PC-3 (cell line): ENCODE measurements at regions not wholly inside any gene's neighbourhood (a gene's known extent, or its start where the extent isn't known, plus 50 kb on each side); places are given as distances from the start of the nearest gene placed in this dataset.

Experiments
- ATAC-seq: fragments of 200-7000 bp; cut with Tn5 transposase; 2 replicates; pipeline ENCODE4 v1.9.1; 2020; ENCODE audit warnings: mild to moderate bottlenecking, moderate library complexity
- BruUV-seq: library from RNA; stranded (reverse); fragments of 400-500 nt; replicated peaks from 2 replicates; lab custom pipeline; 2021; lab: Mats Ljungman, UMichigan
- CTCF ChIA-PET: fragments of 300-600 bp; sonication (Branson Sonifier 250); formaldehyde crosslinking; loops from one replicate; lab custom pipeline; 2022; ENCODE audit warnings: antibody characterized with exemption; lab: Charles Lee
- POLR2A ChIA-PET: fragments of 300-600 bp; sonication (Branson Sonifier 250); formaldehyde crosslinking; loops from one replicate; lab custom pipeline; 2022; ENCODE audit warnings: antibody characterized with exemption; ENCODE audit not compliant: unreplicated experiment; lab: Charles Lee
- DNase-seq: peaks from one replicate; pipeline ENCODE4 v3.0.0-alpha.2; 2015
- H2AFZ ChIP-seq: fragments of 300-600 bp; sonication (generic); 2 replicates; pipeline ENCODE4 v1.6.0; 2016; ENCODE audit warnings: antibody characterized with exemption, low read length
- H3F3A ChIP-seq: fragments of 300-600 bp; sonication (generic); one replicate; pipeline ENCODE4 v1.6.0; 2017; ENCODE audit warnings: antibody characterized with exemption, low read length, control low read depth, mild to moderate bottlenecking; ENCODE audit not compliant: unreplicated experiment
- H3K27ac ChIP-seq: fragments of 300-600 bp; sonication (generic); 2 replicates; pipeline ENCODE4 v1.5.1; 2016; ENCODE audit warnings: mild to moderate bottlenecking, low read length
- H3K27me3 ChIP-seq: fragments of 300-600 bp; sonication (generic); 2 replicates; pipeline ENCODE4 v1.6.1; 2016; ENCODE audit warnings: low read length, mixed read lengths
- H3K36me3 ChIP-seq: fragments of 300-600 bp; sonication (generic); 2 replicates; pipeline ENCODE4 v1.6.1; 2016; ENCODE audit warnings: low read depth, mixed run types, low read length, mixed read lengths
- H3K4me1 ChIP-seq: fragments of 300-600 bp; sonication (generic); 2 replicates; pipeline ENCODE4 v1.5.1; 2016; ENCODE audit warnings: low read length; ENCODE audit not compliant: insufficient read depth
- H3K4me2 ChIP-seq: fragments of 300-600 bp; sonication (generic); 2 replicates; pipeline ENCODE4 v1.6.0; 2016; ENCODE audit warnings: low read length
- H3K4me3 ChIP-seq: fragments of 300-600 bp; sonication (generic); 2 replicates; pipeline ENCODE4 v1.5.1; 2016; ENCODE audit warnings: mild to moderate bottlenecking, low read length, mixed read lengths
- H3K79me2 ChIP-seq: fragments of 300-600 bp; sonication (generic); 2 replicates; pipeline ENCODE4 v1.6.1; 2017; ENCODE audit warnings: low read length, mixed read lengths
- H3K9ac ChIP-seq: fragments of 300-600 bp; sonication (generic); 2 replicates; pipeline ENCODE4 v1.6.0; 2016; ENCODE audit warnings: mild to moderate bottlenecking, low read length
- H3K9me2 ChIP-seq: fragments of 300-600 bp; sonication (generic); replicated peaks from 2 replicates; pipeline ENCODE4 v1.6.1; 2016; ENCODE audit warnings: mixed run types, low read length, mixed read lengths
- H3K9me3 ChIP-seq: fragments of 300-600 bp; sonication (generic); 2 replicates; pipeline ENCODE4 v1.6.1; 2016; ENCODE audit warnings: low read length, mixed read lengths
- H4K20me1 ChIP-seq: fragments of 300-600 bp; sonication (generic); 2 replicates; pipeline ENCODE4 v1.6.1; 2016; ENCODE audit warnings: low read length, mixed read lengths
- CTCF ChIP-seq: fragments of 300-600 bp; sonication (generic); conservative IDR thresholded peaks from 2 replicates; pipeline ENCODE4 v1.5.1; 2017; ENCODE audit warnings: antibody characterized with exemption, low read depth, mild to moderate bottlenecking, low read length
- EZH2 ChIP-seq: fragments of 300-600 bp; sonication (generic); IDR thresholded peaks from one replicate; pipeline ENCODE4 v1.6.1; 2017; ENCODE audit warnings: antibody characterized with exemption, mild to moderate bottlenecking, low read length; ENCODE audit not compliant: unreplicated experiment
- EZH2phosphoT487 ChIP-seq: fragments of 300-600 bp; sonication (generic); IDR thresholded peaks from 2 replicates; pipeline ENCODE4 v1.6.1; 2018; ENCODE audit warnings: mild to moderate bottlenecking, antibody characterized with exemption, low read length, borderline replicate concordance
- intact Hi-C: fragments of 100-400 bp; cut with micrococcal nuclease; formaldehyde crosslinking; loops from 2 replicates; pipeline ENCODE4 v1.9.0; 2023

GRCh38 chr4:79626611-79627010, 218.6 kb upstream of the GK2 start:
- Histone ChIP-seq H3F3A (no peaks in the 10 kb centered on the region), H3K79me2 (no peaks in the 10 kb centered on the region), H3K27me3 (no peaks in the 10 kb centered on the region), H3K4me1 (no peaks in the 10 kb centered on the region), H4K20me1 (no peaks in the 10 kb centered on the region), H3K9ac (no peak overlapping the region), H3K9me2 (no peaks in the 10 kb centered on the region), H3K4me2 (0 out of 2 replicates have a peak overlapping the region, but pooled peaks have one; percentile 30), H3K36me3 (no peaks in the 10 kb centered on the region), H3K27ac (no peak overlapping the region), H2AFZ (no peak overlapping the region), H3K9me3 (no peaks in the 10 kb centered on the region), H3K4me3 (no peak overlapping the region)
- no peak for TF ChIP-seq CTCF
- TF ChIP-seq EZH2 = no peak
- TF ChIP-seq EZH2phosphoT487 = no peak
- intact Hi-C loops = no loop called here
- CTCF ChIA-PET = no interaction called here
- no TSS peak for BruUV-seq
- POLR2A ChIA-PET = no interaction called here
- DNase-seq (no peak), ATAC-seq (no peak)

DNA sequence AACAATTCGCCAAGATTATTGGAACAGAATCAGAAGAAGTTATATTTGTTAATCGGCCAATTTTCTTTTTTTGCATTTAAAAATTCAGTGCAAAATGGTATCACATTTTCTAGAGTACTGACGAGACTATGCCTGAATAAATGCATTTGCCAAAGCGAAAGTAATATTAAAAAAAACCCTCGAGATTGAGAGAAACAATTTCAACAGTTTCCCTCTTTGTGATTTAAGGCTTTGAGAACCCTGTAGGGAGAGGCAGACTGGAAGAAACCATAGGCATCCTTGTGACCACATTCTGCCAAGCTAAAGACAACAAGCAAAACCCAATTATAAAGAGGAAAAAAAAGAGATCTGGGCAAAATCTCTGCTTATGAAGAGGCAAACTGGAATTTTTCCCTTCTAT, 218.1 kb upstream of the GK2 start:
- Histone ChIP-seq H3K79me2 (no peaks in the 10 kb centered on the region), H3K36me3 (no peaks in the 10 kb centered on the region), H3K4me3 (peak overlapping the region; percentile 18; the same call in 1 of the 2 replicates), H4K20me1 (no peaks in the 10 kb centered on the region), H3K27ac (no peak overlapping the region), H3K9me2 (no peaks in the 10 kb centered on the region), H3K4me1 (no peaks in the 10 kb centered on the region), H3F3A (no peaks in the 10 kb centered on the region), H3K4me2 (peak overlapping the region; percentile 30), H3K9me3 (no peaks in the 10 kb centered on the region), H2AFZ (0 out of 2 replicates have a peak overlapping the region, but pooled peaks have one; percentile 13), H3K27me3 (no peaks in the 10 kb centered on the region), H3K9ac (no peak overlapping the region)
- DNase-seq (no peak), ATAC-seq (no peak)
- ChIA-PET POLR2A (no interaction called here), CTCF (no interaction called here)
- intact Hi-C loops = no loop called here
- BruUV-seq = no TSS peak
- no peak for TF ChIP-seq EZH2phosphoT487

GRCh38 chr4:79625361-79625760, 217.3 kb upstream of the GK2 start:
- H3K4me1 ChIP-seq = no peaks in the 10 kb centered on the region
- no peak overlapping the region for H3K4me3 ChIP-seq
- CTCF ChIA-PET = interaction anchor here (0.7 kb wide), 1 partner anchor 56 kb away, joined by 4 read pairs; no protein-coding TSS in a partner anchor
- H3K27ac ChIP-seq = no peak overlapping the region
- H3K9ac ChIP-seq = no peak overlapping the region
- intact Hi-C loops = no loop called here
- H4K20me1 ChIP-seq = no peaks in the 10 kb centered on the region
- H3K27me3 ChIP-seq = no peaks in the 10 kb centered on the region
- H3K9me2 ChIP-seq = no peaks in the 10 kb centered on the region
- H3K36me3 ChIP-seq = no peaks in the 10 kb centered on the region
- H3F3A ChIP-seq = no peaks in the 10 kb centered on the region
- no peaks in the 10 kb centered on the region for H3K79me2 ChIP-seq
- POLR2A ChIA-PET = no interaction called here
- TF ChIP-seq EZH2 (no peak), EZH2phosphoT487 (no peak), CTCF (no peak)
- BruUV-seq = no TSS peak
- no peaks in the 10 kb centered on the region for H3K9me3 ChIP-seq
- H3K4me2 ChIP-seq = no peak overlapping the region
- H2AFZ ChIP-seq = 0 out of 2 replicates have a peak overlapping the region, but pooled peaks have one; percentile 13
- no peak for DNase-seq
- no peak for ATAC-seq
